ENCODE measurements at regions not wholly inside any gene's neighbourhood (a gene's known extent, or its start where the extent isn't known, plus 50 kb on each side); places are given as distances from the start of the nearest gene placed in this dataset.

DNA sequence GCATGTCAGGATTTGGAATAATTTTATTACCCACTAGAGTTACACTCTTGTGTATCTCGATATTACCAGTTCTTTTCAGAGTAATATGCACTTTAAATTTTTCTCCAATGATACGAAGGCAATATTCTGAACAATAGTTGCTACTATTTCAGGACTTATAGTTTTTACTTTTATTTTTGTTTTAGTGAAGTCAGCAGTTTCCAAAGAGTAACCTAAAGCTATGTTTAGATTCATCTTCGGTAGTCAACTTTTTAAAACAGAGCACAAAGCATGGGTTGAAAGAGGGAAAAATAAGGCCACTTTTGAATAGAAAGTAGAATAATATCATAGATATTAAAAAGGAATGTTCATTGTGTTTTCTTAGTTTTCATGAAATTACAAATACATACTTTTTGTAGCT is 532.7 kb downstream of the CPS1 start:
- Histone ChIP-seq H3K4me1 (ENCODE audit: control insufficient read depth in 1 of 2, insufficient read depth in 2 of 2, low read length in 2 of 2) (no peaks in the 10 kb centered on the region), H3K27ac (ENCODE audit: low read depth, low read length) (no peak overlapping the region), H3K4me2 (ENCODE audit: low read length) (no peak overlapping the region), H2AFZ (ENCODE audit: low read depth, low read length, poor library complexity, severe bottlenecking) (no peak overlapping the region), H4K20me1 (ENCODE audit: insufficient read depth) (no peaks in the 10 kb centered on the region), H3K9me2 (ENCODE audit: insufficient read depth) (no peaks in the 10 kb centered on the region), H3K4me3 (replicated peaks in 1 of 2; ENCODE audit: low read depth in 1 of 2, low read length in 2 of 2) (no peak overlapping the region), H3K9me3 (ENCODE audit: control insufficient read depth in 1 of 2, insufficient read depth in 1 of 2, low read depth in 1 of 2, low read length in 2 of 2) (no peaks in the 10 kb centered on the region), H3K9ac (ENCODE audit: low read length) (no peak overlapping the region), H3K36me3 (ENCODE audit: control insufficient read depth in 1 of 2, insufficient read depth in 2 of 2, low read length in 2 of 2) (no peaks in the 10 kb centered on the region), H3K79me2 (ENCODE audit: insufficient read depth, low read length) (no peaks in the 10 kb centered on the region), H3K27me3 (ENCODE audit: insufficient read depth, low read length) (no peaks in the 10 kb centered on the region)
- no TSS peak for BruUV-seq (replicated peaks)
- POLR2A ChIA-PET = no interaction called here
- TF ChIP-seq, protein P1, sequence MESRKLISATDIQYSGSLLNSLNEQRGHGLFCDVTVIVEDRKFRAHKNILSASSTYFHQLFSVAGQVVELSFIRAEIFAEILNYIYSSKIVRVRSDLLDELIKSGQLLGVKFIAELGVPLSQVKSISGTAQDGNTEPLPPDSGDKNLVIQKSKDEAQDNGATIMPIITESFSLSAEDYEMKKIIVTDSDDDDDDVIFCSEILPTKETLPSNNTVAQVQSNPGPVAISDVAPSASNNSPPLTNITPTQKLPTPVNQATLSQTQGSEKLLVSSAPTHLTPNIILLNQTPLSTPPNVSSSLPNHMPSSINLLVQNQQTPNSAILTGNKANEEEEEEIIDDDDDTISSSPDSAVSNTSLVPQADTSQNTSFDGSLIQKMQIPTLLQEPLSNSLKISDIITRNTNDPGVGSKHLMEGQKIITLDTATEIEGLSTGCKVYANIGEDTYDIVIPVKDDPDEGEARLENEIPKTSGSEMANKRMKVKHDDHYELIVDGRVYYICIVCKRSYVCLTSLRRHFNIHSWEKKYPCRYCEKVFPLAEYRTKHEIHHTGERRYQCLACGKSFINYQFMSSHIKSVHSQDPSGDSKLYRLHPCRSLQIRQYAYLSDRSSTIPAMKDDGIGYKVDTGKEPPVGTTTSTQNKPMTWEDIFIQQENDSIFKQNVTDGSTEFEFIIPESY (IDR thresholded peaks at IDR 0.05; ENCODE audit: extremely low read depth, insufficient replicate concordance, low read length) = no peak
- TF ChIP-seq FOSL1 (IDR thresholded peaks at IDR 0.05; ENCODE audit: low read depth) (no peak), POLR2A (IDR thresholded peaks at IDR 0.05; ENCODE audit: borderline replicate concordance, extremely low read depth, insufficient read depth, insufficient read length) (no peak), ELF1 (IDR thresholded peaks at IDR 0.05; ENCODE audit: borderline replicate concordance, low read depth) (no peak), RAD21 (IDR thresholded peaks at IDR 0.05; ENCODE audit: low read depth) (no peak), CBX3 (IDR thresholded peaks at IDR 0.05; ENCODE audit: low read depth) (no peak), YY1 (IDR thresholded peaks at IDR 0.05; ENCODE audit: extremely low read depth, insufficient replicate concordance, low read depth, low read length) (no peak)
- CTCF ChIA-PET = no interaction called here
- ATAC-seq (no peak), DNase-seq (ENCODE audit: low read depth, low spot score) (no peak)
- intact Hi-C loops (cut with micrococcal nuclease) = loop anchor here (5.0 kb wide), 1 partner anchor 1478 kb away; no protein-coding TSS in a partner anchor
- RAD21 ChIA-PET (ENCODE audit: low non-redundant PET in 1 of 2, low total read pairs in 2 of 2, uncharacterized antibody in 2 of 2, unreplicated experiment in 2 of 2) = no interaction called here

DNA sequence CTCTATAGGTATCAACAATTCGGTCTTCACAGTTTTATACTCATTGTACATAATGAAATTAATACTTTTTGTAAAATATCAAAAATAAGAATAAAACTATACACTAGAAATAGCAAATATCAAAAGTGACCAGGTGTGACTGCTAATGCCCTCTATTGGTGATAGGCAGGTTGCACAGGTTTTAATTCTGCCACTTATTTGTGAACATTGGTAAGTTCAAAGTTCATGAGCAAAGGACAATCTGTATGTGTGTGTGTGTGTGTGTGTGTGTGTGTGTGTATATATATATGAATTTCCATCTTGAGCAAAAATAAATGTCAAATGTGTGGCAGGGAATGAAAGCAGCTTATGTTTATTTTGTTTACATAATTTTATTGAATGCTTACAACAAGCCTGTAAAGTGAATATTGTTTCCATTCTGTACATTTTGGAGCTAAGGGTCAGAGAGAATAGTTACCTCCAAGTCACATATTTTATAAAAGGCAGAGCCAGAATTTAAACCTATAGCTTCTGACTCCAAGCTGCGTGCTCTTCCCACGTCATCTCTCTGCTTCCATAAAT is 537.4 kb downstream of the CPS1 start:
- POLR2A ChIA-PET = no interaction called here
- no peak overlapping the region for H3K27ac ChIP-seq (ENCODE audit: low read depth, low read length)
- DNase-seq (ENCODE audit: low read depth, low spot score) = peak; percentile 39
- RAD21 ChIA-PET (ENCODE audit: low non-redundant PET in 1 of 2, low total read pairs in 2 of 2, uncharacterized antibody in 2 of 2, unreplicated experiment in 2 of 2) = no interaction called here
- H3K36me3 ChIP-seq (ENCODE audit: control insufficient read depth in 1 of 2, insufficient read depth in 2 of 2, low read length in 2 of 2) = no peaks in the 10 kb centered on the region
- CTCF ChIA-PET = interaction anchor here (0.7 to 1.6 kb wide), 4 partner anchors 8 to 374 kb away, joined by 3 to 6 read pairs (median 4); no protein-coding TSS in a partner anchor
- intact Hi-C loops (cut with micrococcal nuclease) = loop anchor here (2.0 kb wide), 1 partner anchor 477 kb away; no protein-coding TSS in a partner anchor
- no peaks in the 10 kb centered on the region for H4K20me1 ChIP-seq (ENCODE audit: insufficient read depth)
- no peaks in the 10 kb centered on the region for H3K9me2 ChIP-seq (ENCODE audit: insufficient read depth)
- no TSS peak for BruUV-seq (replicated peaks)
- no peaks in the 10 kb centered on the region for H3K4me1 ChIP-seq (ENCODE audit: control insufficient read depth in 1 of 2, insufficient read depth in 2 of 2, low read length in 2 of 2)
- no peak overlapping the region for H3K4me2 ChIP-seq (ENCODE audit: low read length)
- ATAC-seq = peak; percentile 73; the same call in 1 of the 2 replicates
- H2AFZ ChIP-seq (ENCODE audit: low read depth, low read length, poor library complexity, severe bottlenecking) = no peak overlapping the region
- no peaks in the 10 kb centered on the region for H3K79me2 ChIP-seq (ENCODE audit: insufficient read depth, low read length)
- no peak overlapping the region for H3K4me3 ChIP-seq (replicated peaks in 1 of 2; ENCODE audit: low read depth in 1 of 2, low read length in 2 of 2)
- no peaks in the 10 kb centered on the region for H3K9me3 ChIP-seq (ENCODE audit: control insufficient read depth in 1 of 2, insufficient read depth in 1 of 2, low read depth in 1 of 2, low read length in 2 of 2)
- H3K9ac ChIP-seq (ENCODE audit: low read length) = no peak overlapping the region
- no peaks in the 10 kb centered on the region for H3K27me3 ChIP-seq (ENCODE audit: insufficient read depth, low read length)
- TF ChIP-seq JUND (IDR thresholded peaks at IDR 0.05) (no peak), POLR2A (IDR thresholded peaks at IDR 0.05; ENCODE audit: borderline replicate concordance, extremely low read depth, insufficient read depth, insufficient read length) (no peak), YY1 (IDR thresholded peaks at IDR 0.05; ENCODE audit: extremely low read depth, insufficient replicate concordance, low read depth, low read length) (no peak), ZFX (IDR thresholded peaks at IDR 0.05) (no peak), POLR2AphosphoS5 (IDR thresholded peaks at IDR 0.05; ENCODE audit: low read depth, low read length) (no peak), SRF (IDR thresholded peaks at IDR 0.05; ENCODE audit: low read depth) (no peak), ZNF274 (IDR thresholded peaks at IDR 0.05; ENCODE audit: low read depth, low read length) (no peak), RAD21 (IDR thresholded peaks at IDR 0.05; ENCODE audit: low read depth) (peak; percentile 46)
- TF ChIP-seq, protein P2, sequence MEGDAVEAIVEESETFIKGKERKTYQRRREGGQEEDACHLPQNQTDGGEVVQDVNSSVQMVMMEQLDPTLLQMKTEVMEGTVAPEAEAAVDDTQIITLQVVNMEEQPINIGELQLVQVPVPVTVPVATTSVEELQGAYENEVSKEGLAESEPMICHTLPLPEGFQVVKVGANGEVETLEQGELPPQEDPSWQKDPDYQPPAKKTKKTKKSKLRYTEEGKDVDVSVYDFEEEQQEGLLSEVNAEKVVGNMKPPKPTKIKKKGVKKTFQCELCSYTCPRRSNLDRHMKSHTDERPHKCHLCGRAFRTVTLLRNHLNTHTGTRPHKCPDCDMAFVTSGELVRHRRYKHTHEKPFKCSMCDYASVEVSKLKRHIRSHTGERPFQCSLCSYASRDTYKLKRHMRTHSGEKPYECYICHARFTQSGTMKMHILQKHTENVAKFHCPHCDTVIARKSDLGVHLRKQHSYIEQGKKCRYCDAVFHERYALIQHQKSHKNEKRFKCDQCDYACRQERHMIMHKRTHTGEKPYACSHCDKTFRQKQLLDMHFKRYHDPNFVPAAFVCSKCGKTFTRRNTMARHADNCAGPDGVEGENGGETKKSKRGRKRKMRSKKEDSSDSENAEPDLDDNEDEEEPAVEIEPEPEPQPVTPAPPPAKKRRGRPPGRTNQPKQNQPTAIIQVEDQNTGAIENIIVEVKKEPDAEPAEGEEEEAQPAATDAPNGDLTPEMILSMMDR (IDR thresholded peaks at IDR 0.05 in 2 of 3, conservative IDR thresholded peaks at IDR 0.05 in 1 of 3; ENCODE audit: borderline replicate concordance in 1 of 3, insufficient read depth in 1 of 3, low read depth in 2 of 3, low read length in 2 of 3) = peak; percentile 30 to 65 (median 54); a peak in 5 of 6 replicates

Data from HCT116 (cell line).